Fibroblast of lung (primary cell): ENCODE measurements at regions not wholly inside any gene's neighbourhood (a gene's known extent, or its start where the extent isn't known, plus 50 kb on each side); places are given as distances from the start of the nearest gene placed in this dataset.

ENCODE experiments used
- EZH2 ChIP-seq: IDR thresholded peaks from 2 replicates; pipeline ENCODE4 v1.5.1; 2012; ENCODE audit warnings: low read length, control low read depth, mild to moderate bottlenecking; ENCODE audit errors: missing control alignments
- TF ChIP-seq, protein P1 (sequence below), 2 donors: IDR thresholded peaks in 1 of 2; conservative IDR thresholded peaks in 1 of 2; 1 replicate in 1 of 2; 2 replicates in 1 of 2; pipeline ENCODE4 v1.5.1; 2011 to 2012; ENCODE audit warnings: low read length in 2 of 2, control low read depth in 1 of 2, inconsistent platforms in 1 of 2, low read depth in 1 of 2, mild to moderate bottlenecking in 1 of 2

DNA sequence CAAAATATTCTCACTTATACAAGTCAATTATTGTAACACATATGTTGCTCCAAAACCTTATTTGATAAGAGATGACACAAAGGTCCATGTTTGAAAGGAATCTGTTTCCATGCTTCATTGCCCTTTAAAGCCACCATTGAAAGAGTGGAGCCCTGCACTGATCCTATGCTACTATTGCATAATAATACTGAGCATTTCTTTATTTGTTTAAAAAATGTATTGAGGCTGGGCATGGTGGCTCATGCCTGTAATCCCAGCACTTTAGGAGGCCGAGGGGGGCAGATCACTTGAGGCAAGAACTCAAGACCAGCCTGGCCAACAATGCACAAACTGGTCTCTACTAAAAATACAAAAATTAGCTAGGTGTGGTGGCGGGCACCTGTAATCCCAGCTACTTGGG, 178.8 kb upstream of the STARD13 start:
- TF ChIP-seq, protein P1, sequence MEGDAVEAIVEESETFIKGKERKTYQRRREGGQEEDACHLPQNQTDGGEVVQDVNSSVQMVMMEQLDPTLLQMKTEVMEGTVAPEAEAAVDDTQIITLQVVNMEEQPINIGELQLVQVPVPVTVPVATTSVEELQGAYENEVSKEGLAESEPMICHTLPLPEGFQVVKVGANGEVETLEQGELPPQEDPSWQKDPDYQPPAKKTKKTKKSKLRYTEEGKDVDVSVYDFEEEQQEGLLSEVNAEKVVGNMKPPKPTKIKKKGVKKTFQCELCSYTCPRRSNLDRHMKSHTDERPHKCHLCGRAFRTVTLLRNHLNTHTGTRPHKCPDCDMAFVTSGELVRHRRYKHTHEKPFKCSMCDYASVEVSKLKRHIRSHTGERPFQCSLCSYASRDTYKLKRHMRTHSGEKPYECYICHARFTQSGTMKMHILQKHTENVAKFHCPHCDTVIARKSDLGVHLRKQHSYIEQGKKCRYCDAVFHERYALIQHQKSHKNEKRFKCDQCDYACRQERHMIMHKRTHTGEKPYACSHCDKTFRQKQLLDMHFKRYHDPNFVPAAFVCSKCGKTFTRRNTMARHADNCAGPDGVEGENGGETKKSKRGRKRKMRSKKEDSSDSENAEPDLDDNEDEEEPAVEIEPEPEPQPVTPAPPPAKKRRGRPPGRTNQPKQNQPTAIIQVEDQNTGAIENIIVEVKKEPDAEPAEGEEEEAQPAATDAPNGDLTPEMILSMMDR (conservative IDR thresholded peaks at IDR 0.05 in 1 of 2, IDR thresholded peaks at IDR 0.05 in 1 of 2; ENCODE audit: low read depth in 1 of 2, low read length in 2 of 2), result no peak
- no peak for TF ChIP-seq EZH2
